Epithelial cell of proximal tubule (primary cell): ENCODE measurements at regions not wholly inside any gene's neighbourhood (a gene's known extent, or its start where the extent isn't known, plus 50 kb on each side); places are given as distances from the start of the nearest gene placed in this dataset.
"Not testable (repeated sequence)": the region's sequence is repeated elsewhere in the genome, so short reads cannot be mapped to it uniquely, and the experiment has no call there.

Source experiments
- DNase-seq: peaks from one replicate; pipeline ENCODE4 v3.0.0-alpha.2; 2011; ENCODE audit warnings: low read depth
- H3K4me3 ChIP-seq: 2 replicates; pipeline ENCODE4 v1.5.1; 2011; ENCODE audit warnings: low read depth, mild to moderate bottlenecking, low read length
- CTCF ChIP-seq: conservative IDR thresholded peaks from 2 replicates; pipeline ENCODE4 v1.5.1; 2012; ENCODE audit warnings: low read depth, mild to moderate bottlenecking, low read length

GRCh38 chr5:115453391-115454095, 91.0 kb downstream of the FEM1C start:
- H3K4me3 ChIP-seq: no peak overlapping the region
- TF ChIP-seq CTCF: no peak
- DNase-seq: no peak

GRCh38 chr5:115452536-115453235, 91.9 kb downstream of the FEM1C start:
- H3K4me3 ChIP-seq: no peak overlapping the region
- no peak for TF ChIP-seq CTCF
- DNase-seq: no peak

- no peak for DNase-seq
- TF ChIP-seq CTCF: no peak
- no peak overlapping the region for H3K4me3 ChIP-seq
These were observed 92.5 kb downstream of the FEM1C start for GRCh38 chr5:115452083-115452482.

- H3K4me3 ChIP-seq: no peak overlapping the region
- no peak for TF ChIP-seq CTCF
- DNase-seq: no peak
These were observed 93.8 kb downstream of the FEM1C start for GRCh38 chr5:115450741-115451140.

GRCh38 chr5:115448630-115449029, 95.9 kb downstream of the FEM1C start:
- DNase-seq, H3K4me3 ChIP-seq: not testable (repeated sequence)

GRCh38 chr5:115440782-115441451, 103.7 kb downstream of the FEM1C start:
- TF ChIP-seq CTCF: no peak
- H3K4me3 ChIP-seq: no peak overlapping the region
- no peak for DNase-seq

- TF ChIP-seq CTCF: no peak
- no peak overlapping the region for H3K4me3 ChIP-seq
- DNase-seq: no peak
These were observed 104.9 kb downstream of the FEM1C start for GRCh38 chr5:115439639-115440038.
